ENCODE measurements at regions not wholly inside any gene's neighbourhood (a gene's known extent, or its start where the extent isn't known, plus 50 kb on each side); places are given as distances from the start of the nearest gene placed in this dataset.
A peak's percentile ranks its signal among the peaks of the same experiment; 100 is the strongest.

DNA sequence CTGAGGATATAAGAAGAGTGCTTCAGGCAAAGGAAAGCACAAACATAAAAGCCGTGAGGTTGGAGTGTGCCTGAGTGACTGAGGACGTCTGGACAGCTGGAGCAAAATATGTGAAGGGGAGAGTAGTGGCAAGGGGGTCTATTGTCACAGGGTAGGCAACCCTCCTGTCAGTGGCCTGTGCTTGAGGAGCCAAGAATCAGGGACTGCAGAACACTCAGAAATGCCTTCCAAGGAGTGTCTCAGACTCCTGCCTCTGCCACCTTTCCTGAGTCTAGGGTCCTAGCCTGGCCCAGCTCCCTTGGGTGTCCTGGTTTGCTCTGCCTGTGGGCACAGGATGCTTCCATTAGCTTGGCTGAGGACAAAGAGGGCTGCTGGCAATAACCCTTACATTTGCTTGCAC lies 152.5 kb upstream of the PJA1 start:
- no peak overlapping the region for H3K4me2 ChIP-seq
- H3K27ac ChIP-seq, result no peak overlapping the region
- no peaks in the 10 kb centered on the region for H3K36me3 ChIP-seq
- no peak for TF ChIP-seq Cebpa-rat (IDR thresholded peaks at IDR 0.05)
- peaks cover 0 to 37% (median 12%) of the 10 kb centered on the region in 10 experiments; a peak in 10 of 20 replicates for H3K4me1 ChIP-seq
- no peaks in the 10 kb centered on the region for H3K9me3 ChIP-seq (replicated peaks in 1 of 11)
- H3K27me3 ChIP-seq, result peaks cover 43 to 96% (median 83%) of the 10 kb centered on the region in 11 experiments
- peaks cover 0 to 4% (median 0%) of the 10 kb centered on the region in 11 experiments; a peak in 2 of 22 replicates for H4K20me1 ChIP-seq
- H3K4me3 ChIP-seq, result no peak overlapping the region
- no peak overlapping the region for H3K9ac ChIP-seq

DNA sequence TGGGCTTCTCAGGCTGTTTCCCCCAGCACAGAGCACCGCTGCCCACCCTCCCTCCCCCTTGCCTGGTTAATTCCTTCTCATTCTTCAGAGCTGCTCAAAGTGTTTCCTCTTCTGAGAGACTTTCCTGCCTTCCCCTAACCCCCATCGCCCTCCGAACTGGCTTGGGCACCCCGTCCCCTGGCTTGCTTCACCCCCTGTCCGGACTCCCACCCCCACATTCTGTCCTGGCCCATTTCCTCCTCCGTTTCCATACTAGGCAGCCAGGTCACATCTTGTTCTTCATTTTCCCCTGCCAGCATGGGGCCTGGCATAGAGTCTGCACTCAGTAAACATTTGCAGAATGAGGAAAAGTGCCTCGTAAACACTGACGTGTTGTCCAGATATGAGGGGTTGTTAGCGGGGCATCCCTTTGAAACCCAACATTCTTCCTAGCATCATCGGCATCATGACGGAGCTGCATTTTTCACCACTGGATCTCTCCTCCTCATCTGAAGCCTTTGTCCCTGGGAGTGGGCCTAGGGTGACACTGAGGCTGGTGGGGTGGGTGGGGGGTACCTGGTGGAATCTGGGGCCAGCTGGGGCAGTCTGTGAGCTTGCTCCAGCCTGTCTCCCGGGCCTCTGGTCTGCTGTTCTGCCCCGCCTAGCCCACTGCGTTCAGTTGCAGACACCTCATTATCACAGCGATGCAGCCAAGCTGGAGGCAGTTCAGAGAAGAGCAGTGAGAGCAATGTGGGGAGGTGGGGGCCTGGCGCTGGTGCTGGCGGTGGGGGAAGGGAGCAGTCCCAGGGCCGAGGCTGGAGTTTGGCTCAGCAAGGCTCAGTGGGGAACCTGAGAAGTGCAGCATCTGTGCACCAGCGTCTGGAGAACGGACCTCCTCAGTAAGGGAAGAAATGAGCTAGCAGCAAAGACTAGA lies 149.4 kb upstream of the PJA1 start:
- no peak overlapping the region for H3K4me3 ChIP-seq

GRCh38 chrX:69313617-69314290 lies 148.5 kb upstream of the PJA1 start:
- TF ChIP-seq Cebpa-rat (IDR thresholded peaks at IDR 0.05), result no peak
- Histone ChIP-seq H3K27ac (no peak overlapping the region), H3K27me3 (peaks cover 56 to 96% (median 89%) of the 10 kb centered on the region in 11 experiments), H3K9ac (no peak overlapping the region), H3K4me3 (no peak overlapping the region), H3K9me3 (replicated peaks in 1 of 11) (no peaks in the 10 kb centered on the region), H3K4me1 (peaks cover 0 to 36% (median 12%) of the 10 kb centered on the region in 10 experiments; a peak in 10 of 20 replicates), H4K20me1 (peaks cover 0 to 8% (median 0%) of the 10 kb centered on the region in 11 experiments; a peak in 3 of 22 replicates), H3K4me2 (peak overlapping the region in 7 of 11 experiments; percentile 3 to 48 (median 42); a peak in 11 of 22 replicates), H3K36me3 (no peaks in the 10 kb centered on the region)

More for the DNA sequence above, 149.4 kb upstream of the PJA1 start:
- no peak overlapping the region for H3K9ac ChIP-seq
- H3K36me3 ChIP-seq, result no peaks in the 10 kb centered on the region
- peaks cover 0 to 37% (median 12%) of the 10 kb centered on the region in 10 experiments; a peak in 10 of 20 replicates for H3K4me1 ChIP-seq
- H3K27me3 ChIP-seq, result peaks cover 46 to 96% (median 86%) of the 10 kb centered on the region in 11 experiments
- peak overlapping the region in 5 of 11 experiments; percentile 2 to 27 (median 12); a peak in 4 of 22 replicates for H3K4me2 ChIP-seq
- peaks cover 0 to 2% (median 0%) of the 10 kb centered on the region in 11 experiments; a peak in 2 of 22 replicates for H4K20me1 ChIP-seq
- no peak overlapping the region for H3K27ac ChIP-seq
- H3K9me3 ChIP-seq (replicated peaks in 1 of 11), result no peaks in the 10 kb centered on the region
- no peak for TF ChIP-seq Cebpa-rat (IDR thresholded peaks at IDR 0.05)

DNA sequence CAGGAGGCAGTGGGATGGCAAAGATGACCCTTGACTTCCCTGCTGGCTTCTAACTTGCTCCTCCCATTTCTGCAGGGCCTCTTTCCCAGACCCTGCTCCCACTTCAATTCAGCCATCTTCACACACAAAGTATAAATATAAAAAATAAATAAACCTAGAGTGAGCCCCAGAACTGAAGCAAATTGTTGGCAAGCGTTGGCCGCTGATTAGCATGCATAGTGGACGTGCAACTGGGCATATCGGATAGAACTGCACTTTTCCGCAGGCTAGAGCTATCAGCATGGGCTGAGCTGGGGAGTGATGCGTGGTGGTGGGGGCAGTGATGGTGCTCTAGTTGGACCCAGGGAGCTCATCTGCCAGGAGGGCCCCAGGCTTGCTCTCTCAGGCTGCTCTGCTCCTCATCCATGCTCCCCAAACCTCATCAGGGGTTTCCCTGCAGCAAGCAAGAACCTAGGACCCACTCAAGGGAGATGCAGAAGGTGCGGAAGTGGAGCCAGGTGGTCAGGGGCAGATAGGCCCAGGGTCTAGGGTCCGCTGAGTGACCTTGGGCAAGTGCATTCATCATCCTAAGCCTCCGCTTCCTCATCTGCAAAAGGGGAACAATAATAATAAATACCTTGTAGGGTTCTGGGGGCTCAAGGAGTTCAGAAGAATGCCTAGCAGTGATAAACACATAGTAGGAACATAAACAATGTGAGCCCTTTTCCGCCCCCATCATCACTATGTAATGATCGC lies 146.8 kb upstream of the PJA1 start:
- peaks cover 0 to 34% (median 11%) of the 10 kb centered on the region in 10 experiments; a peak in 10 of 20 replicates for H3K4me1 ChIP-seq
- no peak overlapping the region for H3K9ac ChIP-seq
- peaks cover 57 to 96% (median 82%) of the 10 kb centered on the region in 11 experiments for H3K27me3 ChIP-seq
- H3K4me2 ChIP-seq, result no peak overlapping the region
- H3K27ac ChIP-seq, result no peak overlapping the region
- peaks cover 0 to 8% (median 0%) of the 10 kb centered on the region in 11 experiments; a peak in 3 of 22 replicates for H4K20me1 ChIP-seq
- no peak for TF ChIP-seq Cebpa-rat (IDR thresholded peaks at IDR 0.05)
- no peaks in the 10 kb centered on the region for H3K9me3 ChIP-seq (replicated peaks in 1 of 11)
- H3K36me3 ChIP-seq, result no peaks in the 10 kb centered on the region
- no peak overlapping the region for H3K4me3 ChIP-seq

DNA sequence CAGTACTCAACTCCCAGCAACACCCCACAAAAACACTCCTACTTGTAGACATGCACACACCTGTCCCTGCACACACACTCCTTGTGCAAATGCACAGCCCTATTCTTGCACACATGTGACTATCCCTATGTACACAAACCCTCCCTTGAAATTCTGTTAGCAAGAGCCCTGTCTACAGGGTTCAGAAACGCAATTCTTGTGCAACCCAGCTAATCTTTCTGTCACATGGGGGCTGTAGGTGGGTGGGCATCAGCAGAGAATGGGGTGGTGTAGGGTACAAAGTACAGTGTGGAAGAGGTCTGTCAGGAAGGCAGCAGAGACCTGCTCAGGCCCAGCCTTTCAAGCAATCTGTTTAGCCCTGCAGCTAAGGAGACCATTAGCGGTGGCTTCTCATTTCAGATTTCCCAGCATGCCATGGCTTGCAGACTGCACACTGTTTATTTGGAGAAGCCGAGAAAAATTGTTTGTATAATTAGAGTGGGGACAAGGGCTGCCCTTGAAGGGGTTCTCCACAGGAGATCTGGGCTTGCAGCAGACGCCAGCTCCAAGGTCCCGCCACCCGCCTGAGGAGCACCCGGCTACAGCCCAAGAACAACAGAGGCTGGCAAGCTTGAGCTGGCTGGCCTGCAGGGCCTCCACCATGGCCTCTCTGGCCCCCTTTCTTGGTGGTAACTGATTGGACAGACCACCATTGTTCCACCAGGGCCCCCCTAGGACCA lies 144.0 kb upstream of the PJA1 start:
- peaks cover 58 to 87% (median 76%) of the 10 kb centered on the region in 11 experiments for H3K27me3 ChIP-seq
- no peaks in the 10 kb centered on the region for H3K36me3 ChIP-seq
- H4K20me1 ChIP-seq, result peaks cover 0 to 8% (median 0%) of the 10 kb centered on the region in 11 experiments; a peak in 4 of 22 replicates
- H3K4me2 ChIP-seq, result no peak overlapping the region
- no peak overlapping the region for H3K27ac ChIP-seq
- H3K4me3 ChIP-seq, result no peak overlapping the region
- TF ChIP-seq Cebpa-rat (IDR thresholded peaks at IDR 0.05), result no peak
- H3K4me1 ChIP-seq, result peaks cover 0 to 16% (median 6%) of the 10 kb centered on the region in 10 experiments; a peak in 10 of 20 replicates
- H3K9ac ChIP-seq, result no peak overlapping the region
- no peaks in the 10 kb centered on the region for H3K9me3 ChIP-seq (replicated peaks in 1 of 11)

DNA sequence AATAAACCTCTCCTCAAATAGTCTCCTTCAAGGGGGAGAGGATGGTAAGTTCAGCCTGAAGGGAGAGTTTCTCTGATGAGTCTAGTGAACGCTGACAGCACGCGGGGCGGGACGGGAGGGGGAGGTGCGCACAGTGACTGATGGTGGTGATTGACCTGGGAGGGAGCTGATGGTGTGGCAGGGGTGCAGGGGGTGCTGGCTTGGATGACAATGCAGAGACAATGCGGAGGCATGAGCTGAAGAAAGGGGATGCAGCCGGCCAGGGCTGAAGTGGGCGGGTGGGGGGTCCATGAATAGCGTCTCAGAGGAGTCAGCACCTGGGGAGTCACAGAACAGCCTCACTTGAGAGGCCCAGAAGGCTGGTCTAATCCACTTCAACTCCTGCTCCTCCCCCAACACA lies 142.5 kb upstream of the PJA1 start:
- peaks cover 60 to 88% (median 79%) of the 10 kb centered on the region in 11 experiments for H3K27me3 ChIP-seq
- peaks cover 0 to 8% (median 0%) of the 10 kb centered on the region in 11 experiments; a peak in 4 of 22 replicates for H4K20me1 ChIP-seq
- TF ChIP-seq Cebpa-rat (IDR thresholded peaks at IDR 0.05), result no peak
- H3K27ac ChIP-seq, result no peak overlapping the region
- H3K9ac ChIP-seq, result no peak overlapping the region
- no peak overlapping the region for H3K4me3 ChIP-seq
- no peak overlapping the region for H3K4me2 ChIP-seq
- no peaks in the 10 kb centered on the region for H3K9me3 ChIP-seq (replicated peaks in 1 of 11)
- H3K36me3 ChIP-seq, result no peaks in the 10 kb centered on the region
- H3K4me1 ChIP-seq, result peaks cover 0 to 7% (median 0%) of the 10 kb centered on the region in 10 experiments; a peak in 5 of 20 replicates

GRCh38 chrX:69307029-69307428 lies 141.8 kb upstream of the PJA1 start:
- TF ChIP-seq Cebpa-rat (IDR thresholded peaks at IDR 0.05), result no peak
- Histone ChIP-seq H3K9me3 (replicated peaks in 1 of 11) (no peaks in the 10 kb centered on the region), H3K27ac (no peak overlapping the region), H3K4me1 (peaks cover 0 to 7% (median 0%) of the 10 kb centered on the region in 10 experiments; a peak in 2 of 20 replicates), H3K4me2 (no peak overlapping the region), H3K4me3 (no peak overlapping the region), H3K9ac (no peak overlapping the region), H3K36me3 (no peaks in the 10 kb centered on the region), H4K20me1 (peaks cover 0 to 8% (median 0%) of the 10 kb centered on the region in 11 experiments; a peak in 4 of 22 replicates), H3K27me3 (peaks cover 59 to 88% (median 79%) of the 10 kb centered on the region in 11 experiments)

GRCh38 chrX:69306063-69306404 lies 140.8 kb upstream of the PJA1 start:
- H3K4me3 ChIP-seq, result no peak overlapping the region

More at GRCh38 chrX:69306063-69306404, 140.8 kb upstream of the PJA1 start:
- Histone ChIP-seq H3K4me2 (peak overlapping the region in 2 of 11 experiments; percentile 14 to 36; a peak in 4 of 22 replicates), H3K9ac (no peak overlapping the region), H3K27ac (no peak overlapping the region), H4K20me1 (peaks cover 0 to 8% (median 0%) of the 10 kb centered on the region in 11 experiments; a peak in 5 of 22 replicates), H3K4me1 (peaks cover 0 to 7% (median 0%) of the 10 kb centered on the region in 10 experiments; a peak in 2 of 20 replicates), H3K36me3 (no peaks in the 10 kb centered on the region), H3K27me3 (peaks cover 59 to 88% (median 79%) of the 10 kb centered on the region in 11 experiments), H3K9me3 (replicated peaks in 1 of 11) (no peaks in the 10 kb centered on the region)
- TF ChIP-seq Cebpa-rat (IDR thresholded peaks at IDR 0.05), result no peak

Data from BLaER1 treated with 17β-estradiol and CSF1 and Interleukin-3, amounts not matched to agents 10 nM and 100 nM (cell line).